Kidney (tissue), 13 donors: ENCODE measurements at regions not wholly inside any gene's neighbourhood (a gene's known extent, or its start where the extent isn't known, plus 50 kb on each side); places are given as distances from the start of the nearest gene placed in this dataset.

Experiments
- DNase-seq, 5 donors: peaks; one replicate each; pipeline ENCODE4 v3.0.0-alpha.2; 2013 to 2020
- FAIRE-seq: peaks from 2 replicates; lab custom pipeline; 2012; peaks lifted over from hg19 to GRCh38; lab: Jason Lieb, UNC
- H3K27ac ChIP-seq, 2 donors: one replicate each; pipeline ENCODE4 v1.7.0; 2013; ENCODE audit warnings: low read depth in 2 of 2, low read length in 2 of 2, inconsistent platforms in 1 of 2
- H3K27me3 ChIP-seq: one replicate; pipeline ENCODE4 v1.7.1; 2013; ENCODE audit warnings: low read length, inconsistent platforms; ENCODE audit not compliant: control insufficient read depth, insufficient read depth
- H3K36me3 ChIP-seq, 3 donors: one replicate each; pipeline versions ENCODE4 v1.7.0 to v1.7.1; 2013; ENCODE audit warnings: low read length in 3 of 3, control low read depth in 1 of 3, inconsistent platforms in 1 of 3; ENCODE audit not compliant: insufficient read depth in 3 of 3, control insufficient read depth in 2 of 3
- H3K4me1 ChIP-seq, 3 donors: one replicate each; pipeline versions ENCODE4 v1.7.0 to v1.7.1; 2013; ENCODE audit warnings: low read length in 3 of 3, inconsistent platforms in 1 of 3, low read depth in 1 of 3; ENCODE audit not compliant: control insufficient read depth in 2 of 3, insufficient read depth in 2 of 3
- H3K4me3 ChIP-seq, 3 donors: one replicate each; pipeline versions ENCODE4 v1.7.0 to v1.8.1; 2013; ENCODE audit warnings: low read length in 3 of 3, control low read depth in 1 of 3, inconsistent platforms in 1 of 3
- H3K9ac ChIP-seq, 3 donors: one replicate each; pipeline versions ENCODE4 v1.7.0 to v1.7.1; 2013; ENCODE audit warnings: low read length in 3 of 3, control low read depth in 1 of 3, inconsistent platforms in 1 of 3
- H3K9me3 ChIP-seq, 3 donors: one replicate each; pipeline versions ENCODE4 v1.7.0 to v1.7.1; 2013; ENCODE audit warnings: low read length in 3 of 3, control low read depth in 1 of 3, inconsistent platforms in 1 of 3; ENCODE audit not compliant: control insufficient read depth in 2 of 3, insufficient read depth in 1 of 3
- CTCF ChIP-seq: IDR thresholded peaks from 3 replicates; pipeline ENCODE4 v1.5.1; 2012; ENCODE audit warnings: mild to moderate bottlenecking, moderate library complexity, borderline replicate concordance; ENCODE audit not compliant: insufficient read depth; ENCODE audit errors: extremely low read depth
- intact Hi-C: fragments of 100-400 bp; cut with DNase I; formaldehyde crosslinking; loops from one replicate; pipeline ENCODE4 v1.11.1; 2022
- donor health status: control.
- donor health status: control.
- donor health status: control.
- donor health status: control.
- donor health status: control.
- donor health status: DM: yes; HTN: yes; CAD: no.
- donor health status: Normal renal cell carcinoma (clear cell type).

GRCh38 chr7:136710751-136711150, 157.7 kb upstream of the CHRM2 start:
- no peak for DNase-seq
- Histone ChIP-seq H3K4me1 (peaks cover 0 to 2% (median 0%) of the 10 kb centered on the region in 3 donors), H3K27me3 (no peaks in the 10 kb centered on the region), H3K9ac (no peak overlapping the region), H3K27ac (no peak overlapping the region), H3K4me3 (no peak overlapping the region), H3K9me3 (no peaks in the 10 kb centered on the region), H3K36me3 (no peaks in the 10 kb centered on the region)
- TF ChIP-seq CTCF = no peak
- no peak for FAIRE-seq
- intact Hi-C loops = no loop called here

GRCh38 chr7:136709876-136710275, 158.6 kb upstream of the CHRM2 start:
- intact Hi-C loops = no loop called here
- H3K4me1 ChIP-seq = peaks cover 0 to 2% (median 0%) of the 10 kb centered on the region in 3 donors
- H3K9ac ChIP-seq = no peak overlapping the region
- no peak for TF ChIP-seq CTCF
- FAIRE-seq (no peak), DNase-seq (no peak)
- H3K4me3 ChIP-seq = no peak overlapping the region
- H3K27me3 ChIP-seq = no peaks in the 10 kb centered on the region
- H3K27ac ChIP-seq = no peak overlapping the region
- H3K36me3 ChIP-seq = no peaks in the 10 kb centered on the region
- no peaks in the 10 kb centered on the region for H3K9me3 ChIP-seq

GRCh38 chr7:136702913-136703312, 165.5 kb upstream of the CHRM2 start:
- Histone ChIP-seq H3K9ac (no peak overlapping the region), H3K27ac (no peak overlapping the region), H3K4me1 (no peaks in the 10 kb centered on the region), H3K4me3 (no peak overlapping the region), H3K9me3 (no peaks in the 10 kb centered on the region), H3K36me3 (no peaks in the 10 kb centered on the region), H3K27me3 (no peaks in the 10 kb centered on the region)
- intact Hi-C loops = no loop called here
- DNase-seq (no peak), FAIRE-seq (no peak)
- TF ChIP-seq CTCF = no peak

GRCh38 chr7:136698977-136699376, 169.5 kb upstream of the CHRM2 start:
- Histone ChIP-seq H3K4me3 (no peak overlapping the region), H3K4me1 (no peaks in the 10 kb centered on the region), H3K9ac (no peak overlapping the region), H3K27me3 (no peaks in the 10 kb centered on the region), H3K9me3 (no peaks in the 10 kb centered on the region), H3K36me3 (no peaks in the 10 kb centered on the region), H3K27ac (no peak overlapping the region)
- TF ChIP-seq CTCF = no peak
- no peak for DNase-seq
- FAIRE-seq = no peak
- intact Hi-C loops = no loop called here
